Endothelial cell of umbilical vein (primary cell): ENCODE measurements at regions not wholly inside any gene's neighbourhood (a gene's known extent, or its start where the extent isn't known, plus 50 kb on each side); places are given as distances from the start of the nearest gene placed in this dataset.

Experiments
- BruUV-seq: library from RNA; stranded (reverse); fragments of 400-500 nt; replicated peaks from 2 replicates; lab custom pipeline; 2021; lab: Mats Ljungman, UMichigan
- CTCF ChIA-PET: fragments of 300-600, 350-600 bp; sonication (Branson Sonifier 250); formaldehyde crosslinking; loops from one replicate; lab custom pipeline; 2021; ENCODE audit warnings: antibody characterized with exemption, inconsistent platforms; lab: Charles Lee
- POLR2A ChIA-PET: fragments of 300-600, 350-600 bp; sonication (Branson Sonifier 250); formaldehyde crosslinking; loops from one replicate; lab custom pipeline; 2021; ENCODE audit warnings: antibody characterized with exemption, inconsistent platforms; lab: Charles Lee
- DNase-seq: peaks from one replicate; pipeline ENCODE4 v3.0.0-alpha.2; 2011; ENCODE audit warnings: low read depth, low spot score
- FAIRE-seq: peaks from 2 replicates; lab custom pipeline; 2011; peaks lifted over from hg19 to GRCh38; lab: Jason Lieb, UNC
- H2AFZ ChIP-seq: 2 replicates; pipeline ENCODE4 v1.6.0; 2012; ENCODE audit warnings: low read depth, low read length, control low read depth, inconsistent platforms
- H3K27ac ChIP-seq: 2 replicates; pipeline ENCODE4 v1.5.1; 2011; ENCODE audit warnings: low read depth, mild to moderate bottlenecking, control low read depth, low read length, moderate library complexity; ENCODE audit not compliant: insufficient read depth
- H3K27me3 ChIP-seq, 2 experiments: 2 replicates each; pipeline versions ENCODE4 v1.6.0 to v1.6.1; 2011; ENCODE audit warnings: low read length in 2 of 2, mixed read lengths in 1 of 2; ENCODE audit not compliant: control insufficient read depth in 2 of 2, insufficient read depth in 2 of 2
- H3K36me3 ChIP-seq, 2 experiments: 2 replicates in 1 of 2; 3 replicates in 1 of 2; pipeline ENCODE4 v1.5.1; 2011; ENCODE audit warnings: low read length in 2 of 2, mild to moderate bottlenecking in 1 of 2, moderate library complexity in 1 of 2; ENCODE audit not compliant: control insufficient read depth in 2 of 2, insufficient read depth in 2 of 2; ENCODE audit errors: extremely low read depth in 1 of 2
- H3K4me1 ChIP-seq: 3 replicates; pipeline ENCODE4 v1.5.1; 2011; ENCODE audit warnings: mild to moderate bottlenecking, low read length; ENCODE audit not compliant: control insufficient read depth, insufficient read depth; ENCODE audit errors: extremely low read depth
- H3K4me2 ChIP-seq: 2 replicates; pipeline ENCODE4 v1.6.1; 2011; ENCODE audit warnings: low read length, control low read depth, mixed read lengths; ENCODE audit not compliant: insufficient read depth
- H3K4me3 ChIP-seq, 3 experiments: fragments of 200-600 bp in 1 of 3; sonication (generic), shearing (Covaris generic) in 1 of 3; replicated peaks in 1 of 3; 2 replicates each; pipeline ENCODE4 v1.5.1; 2011 to 2016; ENCODE audit warnings: control low read depth in 3 of 3, low read length in 3 of 3, mild to moderate bottlenecking in 2 of 3, inconsistent platforms in 1 of 3, low read depth in 1 of 3, moderate library complexity in 1 of 3; ENCODE audit not compliant: insufficient read depth in 1 of 3
- H3K79me2 ChIP-seq: 2 replicates; pipeline ENCODE4 v1.6.0; 2012; ENCODE audit warnings: low read length, inconsistent platforms; ENCODE audit not compliant: control insufficient read depth, insufficient read depth
- H3K9ac ChIP-seq: replicated peaks from 2 replicates; pipeline ENCODE3; 2011; ENCODE audit warnings: low read length, control low read depth; ENCODE audit not compliant: insufficient read depth; ENCODE audit errors: extremely low read depth
- H3K9me1 ChIP-seq: replicated peaks from 3 replicates; pipeline ENCODE4 v1.6.0; 2011; ENCODE audit warnings: mild to moderate bottlenecking, low read length; ENCODE audit not compliant: control insufficient read depth, insufficient read depth; ENCODE audit errors: extremely low read depth
- H3K9me3 ChIP-seq: replicated peaks from 2 replicates; pipeline ENCODE4 v1.5.1; 2012; ENCODE audit warnings: low read length, inconsistent platforms; ENCODE audit not compliant: control insufficient read depth, insufficient read depth
- H4K20me1 ChIP-seq: replicated peaks from 2 replicates; pipeline ENCODE3; 2011; ENCODE audit warnings: mild to moderate bottlenecking, low read length; ENCODE audit not compliant: control insufficient read depth, insufficient read depth; ENCODE audit errors: extremely low read depth
- CTCF ChIP-seq, 2 donors: IDR thresholded peaks; 1 replicate in 1 of 2; 2 replicates in 1 of 2; pipeline ENCODE4 v1.5.1; 2011; ENCODE audit warnings: low read length in 2 of 2, mild to moderate bottlenecking in 2 of 2, moderate library complexity in 2 of 2, control low read depth in 1 of 2, inconsistent platforms in 1 of 2, low read depth in 1 of 2; ENCODE audit not compliant: insufficient read depth in 1 of 2; ENCODE audit errors: extremely low read depth in 1 of 2
- EZH2 ChIP-seq: IDR thresholded peaks from 2 replicates; pipeline ENCODE4 v1.6.1; 2012; ENCODE audit warnings: borderline replicate concordance, low read depth, mild to moderate bottlenecking, moderate library complexity, low read length, inconsistent platforms; ENCODE audit not compliant: severe bottlenecking
- dilution Hi-C: fragments of 300-500 bp; cut with MboI; formaldehyde crosslinking; loops from one replicate; pipeline ENCODE4 v1.15.0; 2019; ENCODE audit warnings: low sequenced_read_pairs; ENCODE audit not compliant: extremely low pct_ligation_motif_present
- intact Hi-C: fragments of 100-400 bp; cut with micrococcal nuclease; formaldehyde crosslinking; loops from one replicate; pipeline ENCODE4 v1.10.0; 2022

- Histone ChIP-seq H3K4me1 (no peaks in the 10 kb centered on the region), H3K79me2 (no peaks in the 10 kb centered on the region), H4K20me1 (no peaks in the 10 kb centered on the region), H3K27me3 (peaks cover 0 to 2% of the 10 kb centered on the region in 2 experiments), H3K9ac (no peak overlapping the region), H3K4me2 (no peak overlapping the region), H3K27ac (no peak overlapping the region), H3K4me3 (no peak overlapping the region), H3K36me3 (no peaks in the 10 kb centered on the region), H3K9me1 (no peaks in the 10 kb centered on the region), H3K9me3 (no peaks in the 10 kb centered on the region), H2AFZ (no peak overlapping the region)
- dilution Hi-C loops (no loop called here), intact Hi-C loops (loop anchor here (1.0 kb wide), 3 partner anchors 94 to 135 kb away; partner anchors contain the start of genes C1QTNF5 and USP2)
- no TSS peak for BruUV-seq
- FAIRE-seq (peak; percentile 62), DNase-seq (peak; percentile 47)
- ChIA-PET POLR2A (interaction anchor here (0.5 kb wide), 1 partner anchor 337 kb away, joined by 4 read pairs; no protein-coding TSS in a partner anchor), CTCF (interaction anchor here (0.6 to 3.8 kb wide), 35 partner anchors 9 to 694 kb away, joined by 3 to 91 read pairs (median 5); partner anchors contain the start of genes C1QTNF5, NECTIN1 and USP2)
- TF ChIP-seq CTCF (IDR thresholded peaks at IDR 0.05; ENCODE audit: extremely low read depth in 1 of 2, insufficient read depth in 1 of 2, low read depth in 1 of 2, low read length in 2 of 2) = peak; percentile 79 to 83
- TF ChIP-seq EZH2 = no peak
These were observed 52.0 kb upstream of the THY1 start for GRCh38 chr11:119474682-119475596.
